ENCODE measurements at regions not wholly inside any gene's neighbourhood (a gene's known extent, or its start where the extent isn't known, plus 50 kb on each side); places are given as distances from the start of the nearest gene placed in this dataset.
"Not testable (repeated sequence)": the region's sequence is repeated elsewhere in the genome, so short reads cannot be mapped to it uniquely, and the experiment has no call there.

GRCh38 chr2:226283796-226284195, 515.8 kb downstream of the IRS1 start:
- no peaks in the 10 kb centered on the region for H3K79me2 ChIP-seq
- no peaks in the 10 kb centered on the region for H3K4me1 ChIP-seq (ENCODE audit: insufficient read depth)
- H3K4me2 ChIP-seq: no peak overlapping the region
- H3K9me2 ChIP-seq (replicated peaks; ENCODE audit: insufficient read depth): no peaks in the 10 kb centered on the region
- no peak overlapping the region for H3K27ac ChIP-seq
- H3K9me3 ChIP-seq (ENCODE audit: low read depth): no peaks in the 10 kb centered on the region
- no peaks in the 10 kb centered on the region for H4K20me1 ChIP-seq (ENCODE audit: insufficient read depth, poor library complexity, severe bottlenecking)
- H3K4me3 ChIP-seq: no peak overlapping the region
- no peak for DNase-seq (ENCODE audit: low spot score)
- no peak for TF ChIP-seq EZH2 (IDR thresholded peaks at IDR 0.05; ENCODE audit: borderline replicate concordance)
- TF ChIP-seq EZH2phosphoT487 (IDR thresholded peaks at IDR 0.05; ENCODE audit: low read depth, severe bottlenecking, unreplicated experiment): no peak
- no peak for TF ChIP-seq CTCF (IDR thresholded peaks at IDR 0.05; ENCODE audit: poor library complexity)
- H2AFZ ChIP-seq: no peak overlapping the region
- no peaks in the 10 kb centered on the region for H3K27me3 ChIP-seq
- no peaks in the 10 kb centered on the region for H3K36me3 ChIP-seq (replicated peaks; ENCODE audit: insufficient read depth, low read depth)
- WGBS (ENCODE audit: low lambda C conversion rate, missing lambda C conversion rate): 60% methylated on average over 2 of the region's 2 CpGs

- H3K27ac ChIP-seq: no peak overlapping the region
- H3K79me2 ChIP-seq: no peaks in the 10 kb centered on the region
- no peak overlapping the region for H3K4me3 ChIP-seq
- DNase-seq (ENCODE audit: low spot score): no peak
- no peaks in the 10 kb centered on the region for H3K9me3 ChIP-seq (ENCODE audit: low read depth)
- no peak overlapping the region for H3K4me2 ChIP-seq
- H4K20me1 ChIP-seq (ENCODE audit: insufficient read depth, poor library complexity, severe bottlenecking): no peaks in the 10 kb centered on the region
- 91% methylated on average over 1 of the region's 1 CpG for WGBS (ENCODE audit: low lambda C conversion rate, missing lambda C conversion rate)
- H3K27me3 ChIP-seq: no peaks in the 10 kb centered on the region
- H3K9me2 ChIP-seq (replicated peaks; ENCODE audit: insufficient read depth): no peaks in the 10 kb centered on the region
- no peaks in the 10 kb centered on the region for H3K4me1 ChIP-seq (ENCODE audit: insufficient read depth)
- TF ChIP-seq CTCF (IDR thresholded peaks at IDR 0.05; ENCODE audit: poor library complexity) (no peak), EZH2phosphoT487 (IDR thresholded peaks at IDR 0.05; ENCODE audit: low read depth, severe bottlenecking, unreplicated experiment) (no peak), EZH2 (IDR thresholded peaks at IDR 0.05; ENCODE audit: borderline replicate concordance) (no peak)
- no peak overlapping the region for H2AFZ ChIP-seq
- no peaks in the 10 kb centered on the region for H3K36me3 ChIP-seq (replicated peaks; ENCODE audit: insufficient read depth, low read depth)
Observed at GRCh38 chr2:226282151-226282550, 517.5 kb downstream of the IRS1 start.

GRCh38 chr2:226280136-226280535, 519.5 kb downstream of the IRS1 start:
- H3K79me2 ChIP-seq; H2AFZ ChIP-seq; H3K9me2 ChIP-seq (replicated peaks; ENCODE audit: insufficient read depth); H3K4me2 ChIP-seq; H4K20me1 ChIP-seq (ENCODE audit: insufficient read depth, poor library complexity, severe bottlenecking); DNase-seq (ENCODE audit: low spot score); H3K9me3 ChIP-seq (ENCODE audit: low read depth); H3K27ac ChIP-seq; H3K4me3 ChIP-seq; H3K4me1 ChIP-seq (ENCODE audit: insufficient read depth); H3K27me3 ChIP-seq; H3K36me3 ChIP-seq (replicated peaks; ENCODE audit: insufficient read depth, low read depth): not testable (repeated sequence)
- WGBS (ENCODE audit: low lambda C conversion rate, missing lambda C conversion rate): 94% methylated on average over 2 of the region's 2 CpGs

GRCh38 chr2:226275215-226275614, 524.4 kb downstream of the IRS1 start:
- no peaks in the 10 kb centered on the region for H3K27me3 ChIP-seq
- H3K4me1 ChIP-seq (ENCODE audit: insufficient read depth): no peaks in the 10 kb centered on the region
- no peak overlapping the region for H3K4me2 ChIP-seq
- no peak overlapping the region for H2AFZ ChIP-seq
- DNase-seq (ENCODE audit: low spot score): no peak
- H4K20me1 ChIP-seq (ENCODE audit: insufficient read depth, poor library complexity, severe bottlenecking): no peaks in the 10 kb centered on the region
- no peak overlapping the region for H3K4me3 ChIP-seq
- H3K9me2 ChIP-seq (replicated peaks; ENCODE audit: insufficient read depth): no peaks in the 10 kb centered on the region
- no peaks in the 10 kb centered on the region for H3K36me3 ChIP-seq (replicated peaks; ENCODE audit: insufficient read depth, low read depth)
- H3K9me3 ChIP-seq (ENCODE audit: low read depth): no peaks in the 10 kb centered on the region
- no peaks in the 10 kb centered on the region for H3K79me2 ChIP-seq
- 93% methylated on average over 1 of the region's 1 CpG for WGBS (ENCODE audit: low lambda C conversion rate, missing lambda C conversion rate)
- H3K27ac ChIP-seq: no peak overlapping the region
- TF ChIP-seq CTCF (IDR thresholded peaks at IDR 0.05; ENCODE audit: poor library complexity) (no peak), EZH2phosphoT487 (IDR thresholded peaks at IDR 0.05; ENCODE audit: low read depth, severe bottlenecking, unreplicated experiment) (no peak), EZH2 (IDR thresholded peaks at IDR 0.05; ENCODE audit: borderline replicate concordance) (no peak)

Measured in hepatocyte (in vitro differentiated cells).